Hematopoietic multipotent progenitor cell treated with erythropoietin and hydrocortisone succinate and interleukin-3 and kit ligand, for 8 days (in vitro differentiated cells): ENCODE measurements at regions not wholly inside any gene's neighbourhood (a gene's known extent, or its start where the extent isn't known, plus 50 kb on each side); places are given as distances from the start of the nearest gene placed in this dataset.

Experiments used
- DNase-seq: peaks from one replicate; pipeline ENCODE4 v3.0.0-alpha.2; 2015

GRCh38 chr1:198906739-198907422 lies 268.0 kb downstream of the PTPRC start:
- no peak for DNase-seq

DNA sequence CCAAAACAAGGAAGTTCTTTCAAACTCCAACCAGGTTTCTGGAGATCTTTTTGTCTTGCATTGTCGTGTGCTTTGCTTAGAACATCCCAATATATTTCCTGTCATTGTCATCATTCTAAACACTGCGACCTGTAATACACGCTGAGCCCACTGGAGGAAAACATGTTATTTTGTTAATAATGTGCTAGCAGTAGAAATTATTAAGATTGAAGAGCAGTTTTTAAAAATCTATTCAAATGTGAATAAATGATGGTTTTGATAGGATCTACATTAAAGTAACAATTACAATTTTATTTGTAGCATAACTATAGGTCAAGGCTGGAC lies 268.5 kb downstream of the PTPRC start:
- no peak for DNase-seq

DNA sequence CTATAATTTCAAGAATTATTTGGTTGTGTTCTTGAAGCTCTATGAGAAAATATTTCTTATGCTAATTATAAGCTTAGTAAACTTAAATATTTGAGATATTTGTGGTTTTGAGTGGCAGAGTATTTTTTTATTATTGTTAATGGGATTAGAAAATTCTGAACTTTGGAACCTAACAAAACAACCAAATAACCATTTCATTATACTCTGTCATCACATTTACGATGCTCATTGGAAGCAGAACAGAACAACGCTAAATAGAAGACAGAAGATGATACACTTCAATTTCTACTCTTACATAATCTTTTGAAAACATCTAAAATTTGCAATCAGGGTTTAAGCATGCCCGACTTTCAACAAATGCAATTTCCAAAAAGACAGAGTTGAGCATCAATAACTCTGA lies 270.2 kb downstream of the PTPRC start:
- DNase-seq, result no peak

DNA sequence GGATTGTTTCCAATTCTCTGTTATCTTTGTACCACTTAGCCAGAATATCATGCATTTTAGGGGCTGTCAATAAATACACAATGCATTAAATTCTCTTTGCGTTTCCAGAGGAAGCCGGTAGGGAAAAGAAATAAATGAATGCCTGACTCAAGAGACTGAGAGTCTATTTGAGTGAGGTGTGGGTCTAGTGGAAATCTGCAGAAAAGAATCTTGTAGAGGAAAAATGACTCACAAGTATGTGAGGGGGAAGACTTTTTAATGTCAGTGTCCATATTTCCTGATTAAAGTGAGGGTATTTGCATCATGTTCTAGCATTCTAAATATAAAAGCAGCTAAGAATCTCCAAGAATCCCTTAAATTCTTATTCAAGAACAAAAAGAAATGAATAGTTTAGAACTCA lies 271.1 kb downstream of the PTPRC start:
- DNase-seq, result no peak

DNA sequence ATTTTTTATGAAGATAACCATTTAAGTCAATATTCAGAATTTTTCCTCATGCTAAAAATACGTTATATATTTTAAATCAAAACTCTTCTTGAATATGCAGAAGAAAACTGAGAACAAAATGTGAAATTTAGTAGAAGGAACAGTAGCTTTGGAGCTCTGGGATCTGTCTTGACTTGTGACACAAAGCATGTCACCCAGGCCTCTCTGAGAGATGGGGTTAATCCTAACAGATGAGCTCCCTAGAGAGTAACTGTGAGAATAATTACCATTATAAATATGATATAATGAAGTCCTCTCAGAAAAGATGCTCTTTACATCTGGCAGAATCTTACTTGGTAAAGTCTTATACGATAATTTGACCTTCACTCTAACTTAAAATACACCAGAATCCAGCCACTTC lies 272.0 kb downstream of the PTPRC start:
- no peak for DNase-seq

- no peak for DNase-seq
Measured at GRCh38 chr1:198912046-198912445, 273.2 kb downstream of the PTPRC start.

- no peak for DNase-seq
Measured at GRCh38 chr1:198913667-198914066, 274.8 kb downstream of the PTPRC start.

DNA sequence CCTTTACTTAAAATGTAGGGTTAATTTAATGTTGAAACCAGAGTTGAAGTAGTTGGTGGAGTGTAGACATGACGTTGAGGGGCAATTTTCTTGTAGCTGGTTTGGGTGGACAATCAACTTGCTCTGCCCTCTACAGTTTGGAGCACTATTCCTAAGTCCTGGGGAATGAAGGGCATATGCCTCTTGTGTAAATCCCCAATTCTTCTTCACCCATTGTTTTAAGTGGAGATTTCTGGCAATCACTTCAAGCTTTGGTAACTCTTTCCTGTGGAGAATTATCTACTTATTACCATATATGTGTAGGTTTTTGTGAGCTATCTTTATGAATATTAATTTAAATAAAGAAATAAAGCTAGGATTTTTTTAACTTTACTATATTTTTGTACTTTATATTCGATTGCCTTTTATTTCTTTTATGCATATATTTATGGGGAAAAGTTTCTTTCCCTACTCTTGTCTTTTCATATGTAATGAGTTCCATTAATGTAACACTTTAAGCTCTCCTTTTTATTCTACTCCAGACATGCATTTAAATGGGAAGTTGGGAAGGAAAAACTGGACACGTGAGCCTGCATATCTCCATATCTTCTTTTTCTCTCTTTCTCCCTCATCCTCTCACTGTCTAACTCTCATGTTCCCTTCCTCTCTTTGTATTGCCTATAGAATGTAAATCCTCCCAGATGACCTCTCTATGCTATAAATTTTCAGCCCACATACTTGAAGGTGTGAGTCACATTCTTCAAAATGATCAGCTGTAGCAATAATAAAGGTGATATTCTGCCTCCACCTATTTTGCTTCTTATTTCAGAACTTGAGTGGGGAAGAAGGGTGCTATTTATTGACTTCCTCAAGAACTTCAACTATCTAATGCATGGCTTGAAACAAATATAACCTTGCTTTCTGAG lies 276.7 kb downstream of the PTPRC start:
- no peak for DNase-seq

DNA sequence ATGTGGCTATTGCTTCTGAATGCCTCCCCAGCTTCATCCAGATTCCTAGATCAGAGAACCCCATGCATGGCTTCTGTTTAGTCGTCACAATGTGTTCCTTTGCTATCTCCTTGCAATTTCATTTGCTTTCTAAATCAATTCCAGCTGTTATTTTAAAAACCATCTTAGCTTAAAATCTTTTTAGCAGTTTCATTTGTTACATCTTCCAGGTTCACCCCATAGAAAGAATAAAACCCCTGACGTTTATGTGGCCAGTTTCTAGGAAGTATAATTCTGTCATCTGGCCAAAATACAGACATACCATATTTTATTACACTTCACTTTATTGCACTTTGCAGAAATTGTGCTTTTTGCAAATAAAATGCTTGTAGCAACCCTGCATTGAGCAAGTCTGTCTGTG lies 278.4 kb downstream of the PTPRC start:
- DNase-seq, result no peak

- DNase-seq, result no peak
Measured at GRCh38 chr1:198918920-198919319, 280.1 kb downstream of the PTPRC start.

DNA sequence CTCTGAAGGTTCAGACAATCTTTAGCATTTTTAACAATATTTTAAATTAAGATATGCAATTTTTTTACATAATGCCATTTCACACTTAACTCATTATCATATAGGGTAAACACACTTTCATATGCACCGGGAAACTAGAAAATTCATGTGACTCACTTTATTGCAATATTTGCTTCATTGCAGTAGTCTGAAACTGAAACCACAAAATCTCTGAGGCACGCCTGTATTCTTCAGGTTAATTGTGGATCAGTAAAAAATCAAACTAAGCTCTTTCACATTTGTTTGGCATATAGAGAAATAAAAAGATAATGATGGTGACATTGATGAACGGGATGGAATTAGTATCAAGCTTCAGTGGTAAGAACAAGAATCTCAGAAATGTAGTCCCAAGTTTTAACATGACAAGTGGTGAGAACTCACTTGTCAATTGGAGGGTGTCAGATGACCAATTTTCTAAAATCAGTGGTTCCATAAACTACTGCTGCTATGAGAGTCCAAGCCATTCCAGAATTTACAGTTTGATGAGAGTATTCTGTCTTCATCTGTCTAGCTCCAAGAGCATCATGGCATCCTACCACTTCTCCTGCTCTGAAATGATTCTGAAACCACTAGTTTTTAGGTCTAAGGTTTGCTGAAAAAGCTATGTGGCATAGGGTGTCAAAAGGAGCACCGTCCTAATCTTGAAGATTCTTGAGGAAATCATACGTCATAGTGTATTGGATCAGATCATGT lies 281.0 kb downstream of the PTPRC start:
- DNase-seq, result no peak

GRCh38 chr1:198922638-198923430 lies 284.0 kb downstream of the PTPRC start:
- DNase-seq, result no peak

DNA sequence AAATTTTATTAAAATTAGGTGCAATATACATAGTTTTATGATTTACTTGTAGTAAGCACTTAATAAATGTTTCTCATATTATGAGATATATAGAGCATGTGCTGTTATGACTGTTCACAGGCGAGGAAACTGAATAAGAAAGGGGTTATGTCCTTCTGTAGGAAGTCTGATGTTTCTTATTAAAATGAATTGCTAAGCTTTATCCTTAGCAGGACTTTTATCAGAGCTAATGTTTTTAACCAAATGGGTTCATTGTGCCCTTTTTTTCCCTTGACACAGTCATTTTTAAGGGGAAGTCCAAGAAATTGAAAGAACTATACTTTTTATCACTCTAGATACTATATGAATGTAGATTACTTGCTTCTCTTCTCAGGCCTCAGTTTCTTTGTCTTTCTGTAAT lies 285.2 kb downstream of the PTPRC start:
- no peak for DNase-seq

- DNase-seq, result no peak
Measured at GRCh38 chr1:198925567-198925966, 286.7 kb downstream of the PTPRC start.

DNA sequence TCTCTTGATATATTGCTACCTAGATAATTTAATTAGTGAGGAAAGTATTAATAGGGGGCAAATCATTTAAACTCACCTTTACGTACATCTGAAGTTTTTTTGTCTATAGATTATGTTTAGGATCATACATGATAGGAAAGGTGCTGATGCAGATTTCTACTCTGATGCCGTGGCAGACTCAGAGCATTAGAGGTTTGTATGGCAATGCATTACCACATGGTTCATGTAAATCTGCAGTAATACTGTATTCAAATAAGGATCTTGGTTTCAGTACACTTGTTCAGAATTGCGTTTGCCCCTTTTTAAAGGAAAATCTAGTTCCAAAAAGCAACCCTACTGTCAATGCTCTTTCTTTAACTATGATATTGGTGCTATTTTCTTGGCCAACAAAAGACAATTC lies 288.3 kb downstream of the PTPRC start:
- no peak for DNase-seq

DNA sequence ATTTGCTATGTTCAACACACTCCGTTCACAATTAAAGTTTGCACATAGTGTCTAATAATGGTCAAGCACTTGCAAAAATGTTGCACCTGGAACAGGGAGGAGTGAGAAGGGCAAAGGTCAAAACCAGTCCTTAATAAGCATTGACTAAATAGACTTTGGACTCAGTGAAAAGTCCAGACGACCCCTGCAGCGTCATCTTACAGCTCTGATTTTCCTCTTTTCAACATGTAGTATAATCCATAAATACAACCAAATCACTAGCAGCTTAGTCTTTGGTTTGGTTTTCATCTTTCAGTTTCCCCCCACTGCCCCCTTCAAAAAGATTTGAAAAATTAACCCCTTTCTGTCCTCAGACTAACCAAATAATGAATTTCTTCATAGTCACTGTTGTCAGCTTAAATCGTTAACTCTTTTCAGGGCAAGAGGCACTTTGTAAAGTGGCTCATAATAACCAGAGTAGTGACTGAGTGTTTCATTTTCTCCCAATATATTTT lies 290.3 kb downstream of the PTPRC start:
- DNase-seq, result no peak

- DNase-seq, result peak; percentile 52
Measured at GRCh38 chr1:198929961-198930599, 291.2 kb downstream of the PTPRC start.

DNA sequence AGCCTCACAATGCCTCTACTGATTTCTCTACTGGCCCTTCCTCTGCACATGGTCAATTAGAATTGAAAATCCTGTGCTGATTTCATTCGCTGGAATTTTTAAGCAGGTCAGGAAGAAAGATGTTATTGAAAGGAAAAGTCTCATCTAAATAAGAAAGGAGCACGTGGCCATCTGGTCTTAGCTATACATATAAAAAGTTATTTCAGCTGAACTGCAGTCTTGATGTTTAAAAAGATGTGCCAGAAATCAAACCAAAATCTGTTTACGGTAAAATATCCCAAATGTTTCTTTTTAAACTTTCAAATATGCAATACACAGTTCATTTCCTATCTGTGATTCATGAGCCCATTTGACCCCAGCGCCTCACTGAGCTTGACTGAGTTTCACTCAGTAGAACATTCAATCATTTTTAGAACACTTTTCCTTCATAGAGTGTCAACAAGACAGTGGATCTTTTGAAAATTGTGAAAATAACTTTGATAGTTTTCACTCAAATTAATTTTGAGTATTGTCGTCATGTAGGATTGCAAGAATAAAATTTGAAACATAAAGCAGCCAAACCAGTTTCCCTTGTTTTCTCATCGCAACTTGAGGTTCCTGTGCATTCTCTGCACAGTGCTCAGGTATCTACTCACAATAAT lies 293.6 kb downstream of the PTPRC start:
- DNase-seq, result no peak

DNA sequence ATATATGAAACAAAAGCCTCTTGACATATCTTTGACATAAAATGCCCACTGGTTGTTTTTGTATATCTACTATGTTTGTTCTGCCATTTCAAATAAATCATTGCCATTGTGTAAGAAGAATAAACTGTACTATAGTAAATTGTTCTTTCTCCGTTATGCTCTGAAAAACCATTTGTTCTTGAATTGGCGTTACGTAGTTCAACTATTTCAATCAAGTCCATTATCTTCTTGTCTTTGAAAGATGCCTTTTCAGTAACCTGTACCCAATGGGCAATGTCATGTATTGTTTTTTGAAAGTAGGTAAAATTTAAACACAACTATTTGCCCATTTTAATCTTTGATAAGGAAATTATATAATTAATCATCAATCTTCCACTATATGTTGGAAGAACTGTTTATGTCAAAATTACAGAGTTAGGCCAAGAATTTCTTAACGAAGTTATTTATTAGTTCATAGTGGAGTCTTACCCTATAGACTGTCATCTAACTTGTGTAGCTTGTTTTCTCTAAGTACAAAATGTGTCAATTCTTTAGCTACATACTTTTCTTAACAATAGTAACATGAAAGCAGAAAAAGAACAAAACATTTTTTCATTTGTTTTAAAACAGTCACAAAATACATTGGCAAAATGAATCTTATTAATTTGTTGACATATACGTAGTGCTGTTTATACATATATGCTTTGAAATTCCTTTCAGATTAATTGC lies 294.8 kb downstream of the PTPRC start:
- peak; percentile 32 for DNase-seq

GRCh38 chr1:198934426-198934825 lies 295.6 kb downstream of the PTPRC start:
- DNase-seq, result no peak

GRCh38 chr1:198934901-198935305 lies 296.1 kb downstream of the PTPRC start:
- DNase-seq, result peak; percentile 86
